Caco-2 (cell line): ENCODE measurements at regions not wholly inside any gene's neighbourhood (a gene's known extent, or its start where the extent isn't known, plus 50 kb on each side); places are given as distances from the start of the nearest gene placed in this dataset.

Experiments
- BruUV-seq: library from RNA; stranded (reverse); fragments of 400-500 nt; replicated peaks from 2 replicates; lab custom pipeline; 2021; lab: Mats Ljungman, UMichigan
- CTCF ChIA-PET: fragments of 300-600 bp; sonication (Branson Sonifier 250); formaldehyde crosslinking; loops from one replicate; lab custom pipeline; 2022; ENCODE audit warnings: antibody characterized with exemption; lab: Charles Lee
- POLR2A ChIA-PET: fragments of 300-600 bp; sonication (Branson Sonifier 250); formaldehyde crosslinking; loops from one replicate; lab custom pipeline; 2022; ENCODE audit warnings: antibody characterized with exemption; lab: Charles Lee
- DNase-seq, 2 experiments: peaks; one replicate each; pipeline versions ENCODE4 v3.0.0 to v3.0.0-alpha.2; 2020 to 2022
- H3K27me3 ChIP-seq: replicated peaks from 2 replicates; pipeline ENCODE4 v1.6.0; 2011; ENCODE audit warnings: low read length; ENCODE audit not compliant: control insufficient read depth, insufficient read depth
- H3K36me3 ChIP-seq: 2 replicates; pipeline ENCODE4 v1.5.1; 2011; ENCODE audit warnings: low read length; ENCODE audit not compliant: control insufficient read depth, insufficient read depth
- H3K4me1 ChIP-seq: fragments of 250-450 bp; sonication (Bioruptor Pico); 2 replicates; pipeline ENCODE4 v1.5.1; 2020; ENCODE audit warnings: mild to moderate bottlenecking
- H3K4me3 ChIP-seq: 2 replicates; pipeline ENCODE4 v1.5.1; 2011; ENCODE audit warnings: low read depth, mild to moderate bottlenecking, control low read depth, low read length
- H3K9me3 ChIP-seq: fragments of 250-450 bp; sonication (Bioruptor Pico); 2 replicates; pipeline ENCODE4 v1.5.1; 2020; ENCODE audit warnings: mild to moderate bottlenecking, moderate library complexity
- H3K27ac Mint-ChIP-seq: one replicate; pipeline ENCODE4 v1.8.0; 2022; ENCODE audit warnings: mixed read lengths; ENCODE audit not compliant: unreplicated experiment
- H3K27me3 Mint-ChIP-seq: one replicate; pipeline ENCODE4 v1.8.0; 2022; ENCODE audit warnings: mixed read lengths; ENCODE audit not compliant: insufficient read depth, unreplicated experiment
- H3K36me3 Mint-ChIP-seq: one replicate; pipeline ENCODE4 v1.8.0; 2022; ENCODE audit warnings: mild to moderate bottlenecking, mixed read lengths; ENCODE audit not compliant: insufficient read depth, unreplicated experiment
- H3K4me1 Mint-ChIP-seq: one replicate; pipeline ENCODE4 v1.8.0; 2022; ENCODE audit warnings: low read depth, mixed read lengths; ENCODE audit not compliant: unreplicated experiment
- H3K4me3 Mint-ChIP-seq: one replicate; pipeline ENCODE4 v1.8.0; 2022; ENCODE audit warnings: mild to moderate bottlenecking, moderate library complexity, mixed read lengths; ENCODE audit not compliant: unreplicated experiment
- H3K9me3 Mint-ChIP-seq: one replicate; pipeline ENCODE4 v1.8.0; 2022; ENCODE audit warnings: mixed read lengths; ENCODE audit not compliant: unreplicated experiment
- CTCF ChIP-seq, 2 experiments: fragments of 200-600 bp in 1 of 2; IDR thresholded peaks; 1 replicate in 1 of 2; 2 replicates in 1 of 2; pipeline versions ENCODE4 v1.5.1 to v1.8.0; 2011 to 2022; ENCODE audit warnings: antibody characterized with exemption in 1 of 2, control low read depth in 1 of 2, inconsistent platforms in 1 of 2, low read depth in 1 of 2, low read length in 1 of 2, mild to moderate bottlenecking in 1 of 2, moderate library complexity in 1 of 2; ENCODE audit not compliant: insufficient read depth in 1 of 2, severe bottlenecking in 1 of 2, unreplicated experiment in 1 of 2
- intact Hi-C: fragments of 100-400 bp; cut with micrococcal nuclease; formaldehyde crosslinking; loops from one replicate; pipeline ENCODE4 v1.10.0; 2022; ENCODE audit not compliant: unreplicated experiment

GRCh38 chr3:45317710-45318109, 70.7 kb upstream of the LARS2 start:
- H3K27me3 Mint-ChIP-seq, result peaks cover 20% of the 10 kb centered on the region
- intact Hi-C loops, result no loop called here
- no peak for DNase-seq
- no peaks in the 10 kb centered on the region for H3K27me3 ChIP-seq
- H3K36me3 ChIP-seq, result no peaks in the 10 kb centered on the region
- no peaks in the 10 kb centered on the region for H3K4me1 Mint-ChIP-seq
- no peaks in the 10 kb centered on the region for H3K9me3 ChIP-seq
- H3K4me1 ChIP-seq, result no peaks in the 10 kb centered on the region
- ChIA-PET POLR2A (no interaction called here), CTCF (no interaction called here)
- H3K9me3 Mint-ChIP-seq, result no peaks in the 10 kb centered on the region
- no peak overlapping the region for H3K4me3 ChIP-seq
- H3K27ac Mint-ChIP-seq, result no peak overlapping the region
- H3K4me3 Mint-ChIP-seq, result no peak overlapping the region
- peaks cover 5% of the 10 kb centered on the region for H3K36me3 Mint-ChIP-seq
- TF ChIP-seq CTCF (IDR thresholded peaks at IDR 0.05; ENCODE audit: insufficient read depth in 1 of 2, low read depth in 1 of 2, low read length in 1 of 2, severe bottlenecking in 1 of 2, unreplicated experiment in 1 of 2), result no peak
- BruUV-seq, result no TSS peak

GRCh38 chr3:45318689-45319088, 69.7 kb upstream of the LARS2 start:
- H3K36me3 Mint-ChIP-seq, result peaks cover 5% of the 10 kb centered on the region
- H3K4me1 Mint-ChIP-seq, result no peaks in the 10 kb centered on the region
- intact Hi-C loops, result no loop called here
- CTCF ChIA-PET, result no interaction called here
- no peak overlapping the region for H3K4me3 Mint-ChIP-seq
- peaks cover 14% of the 10 kb centered on the region for H3K27me3 Mint-ChIP-seq
- H3K9me3 Mint-ChIP-seq, result no peaks in the 10 kb centered on the region
- Histone ChIP-seq H3K4me3 (no peak overlapping the region), H3K4me1 (no peaks in the 10 kb centered on the region), H3K9me3 (no peaks in the 10 kb centered on the region), H3K36me3 (no peaks in the 10 kb centered on the region), H3K27me3 (no peaks in the 10 kb centered on the region)
- POLR2A ChIA-PET, result no interaction called here
- BruUV-seq, result no TSS peak
- DNase-seq, result no peak
- no peak for TF ChIP-seq CTCF (IDR thresholded peaks at IDR 0.05; ENCODE audit: insufficient read depth in 1 of 2, low read depth in 1 of 2, low read length in 1 of 2, severe bottlenecking in 1 of 2, unreplicated experiment in 1 of 2)
- H3K27ac Mint-ChIP-seq, result no peak overlapping the region

- Mint-ChIP-seq H3K36me3 (peaks cover 5% of the 10 kb centered on the region), H3K4me3 (no peak overlapping the region), H3K27ac (no peak overlapping the region), H3K9me3 (no peaks in the 10 kb centered on the region), H3K27me3 (peaks cover 14% of the 10 kb centered on the region), H3K4me1 (no peaks in the 10 kb centered on the region)
- no TSS peak for BruUV-seq
- no peaks in the 10 kb centered on the region for H3K27me3 ChIP-seq
- H3K9me3 ChIP-seq, result no peaks in the 10 kb centered on the region
- no peaks in the 10 kb centered on the region for H3K4me1 ChIP-seq
- ChIA-PET CTCF (no interaction called here), POLR2A (no interaction called here)
- intact Hi-C loops, result no loop called here
- H3K4me3 ChIP-seq, result no peak overlapping the region
- DNase-seq, result no peak
- no peak for TF ChIP-seq CTCF (IDR thresholded peaks at IDR 0.05; ENCODE audit: insufficient read depth in 1 of 2, low read depth in 1 of 2, low read length in 1 of 2, severe bottlenecking in 1 of 2, unreplicated experiment in 1 of 2)
- H3K36me3 ChIP-seq, result no peaks in the 10 kb centered on the region
These were observed 69.0 kb upstream of the LARS2 start for GRCh38 chr3:45319231-45319995.
